ENCODE measurements at regions not wholly inside any gene's neighbourhood (a gene's known extent, or its start where the extent isn't known, plus 50 kb on each side); places are given as distances from the start of the nearest gene placed in this dataset.
A peak's percentile ranks its signal among the peaks of the same experiment; 100 is the strongest.

DNA sequence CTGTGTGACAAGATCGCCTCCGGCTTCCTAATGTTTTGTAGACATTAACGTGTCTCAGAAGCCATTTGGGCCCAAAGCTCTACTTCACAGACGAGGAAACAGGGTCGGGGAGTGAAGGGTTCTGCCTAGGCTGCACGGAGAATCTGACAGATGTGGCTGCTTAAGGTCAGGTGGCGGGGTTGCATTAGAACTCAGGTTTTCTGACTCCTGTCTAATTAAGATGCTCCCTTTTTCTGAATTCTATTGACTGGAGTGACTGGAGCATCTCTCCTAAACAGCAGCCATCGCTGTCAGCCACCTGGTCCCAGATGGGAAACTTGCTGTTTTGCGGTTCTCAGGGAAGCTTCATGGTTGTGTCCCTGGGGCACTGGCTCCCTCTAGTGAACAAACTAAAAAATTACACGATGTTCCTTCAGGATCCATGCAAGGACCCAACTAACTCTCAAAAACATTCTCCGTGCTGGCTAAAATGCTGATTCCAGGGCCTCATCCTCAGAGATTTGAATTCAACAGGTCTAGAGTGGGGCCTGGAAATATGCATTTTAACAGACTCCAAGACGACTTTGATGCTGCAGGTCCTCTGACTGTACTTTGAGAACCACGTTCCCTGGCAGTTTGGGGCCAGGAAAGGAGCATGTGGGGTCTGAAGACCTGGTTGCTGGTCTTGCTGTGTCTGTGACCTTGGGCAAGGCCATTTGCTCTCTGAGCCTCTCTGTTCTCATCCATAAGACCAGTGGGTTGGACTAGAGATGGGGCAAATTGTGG, 117.4 kb downstream of the IRF8 start:
- TF ChIP-seq, protein P1, sequence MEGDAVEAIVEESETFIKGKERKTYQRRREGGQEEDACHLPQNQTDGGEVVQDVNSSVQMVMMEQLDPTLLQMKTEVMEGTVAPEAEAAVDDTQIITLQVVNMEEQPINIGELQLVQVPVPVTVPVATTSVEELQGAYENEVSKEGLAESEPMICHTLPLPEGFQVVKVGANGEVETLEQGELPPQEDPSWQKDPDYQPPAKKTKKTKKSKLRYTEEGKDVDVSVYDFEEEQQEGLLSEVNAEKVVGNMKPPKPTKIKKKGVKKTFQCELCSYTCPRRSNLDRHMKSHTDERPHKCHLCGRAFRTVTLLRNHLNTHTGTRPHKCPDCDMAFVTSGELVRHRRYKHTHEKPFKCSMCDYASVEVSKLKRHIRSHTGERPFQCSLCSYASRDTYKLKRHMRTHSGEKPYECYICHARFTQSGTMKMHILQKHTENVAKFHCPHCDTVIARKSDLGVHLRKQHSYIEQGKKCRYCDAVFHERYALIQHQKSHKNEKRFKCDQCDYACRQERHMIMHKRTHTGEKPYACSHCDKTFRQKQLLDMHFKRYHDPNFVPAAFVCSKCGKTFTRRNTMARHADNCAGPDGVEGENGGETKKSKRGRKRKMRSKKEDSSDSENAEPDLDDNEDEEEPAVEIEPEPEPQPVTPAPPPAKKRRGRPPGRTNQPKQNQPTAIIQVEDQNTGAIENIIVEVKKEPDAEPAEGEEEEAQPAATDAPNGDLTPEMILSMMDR (conservative IDR thresholded peaks at IDR 0.05; ENCODE audit: low read length) = peak; percentile 84
- DNase-seq (ENCODE audit: low read depth) = peak; percentile 65
- H3K4me3 ChIP-seq (ENCODE audit: low read length) = no peak overlapping the region

DNA sequence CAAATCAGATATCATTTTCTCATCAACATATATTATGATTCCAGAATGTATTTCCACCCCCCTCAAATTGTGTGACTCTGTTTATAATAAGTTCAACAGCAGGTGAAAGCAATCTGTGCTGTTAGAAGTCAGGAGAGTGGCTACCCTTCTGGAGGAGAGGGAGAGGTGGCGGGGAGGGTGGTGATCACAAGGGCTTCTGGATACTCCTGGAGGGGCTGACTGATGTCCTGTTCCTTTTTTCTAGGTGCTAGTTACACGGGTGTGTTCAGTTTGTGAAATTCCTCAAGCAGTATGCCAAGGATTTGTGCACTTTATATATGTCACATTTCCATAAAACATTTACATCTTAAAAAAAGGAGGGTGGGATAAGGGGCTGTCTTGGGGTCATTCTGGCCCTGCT, 119.1 kb downstream of the IRF8 start:
- no peak for DNase-seq (ENCODE audit: low read depth)
- TF ChIP-seq, protein P1 (conservative IDR thresholded peaks at IDR 0.05; ENCODE audit: low read length) = no peak
- no peak overlapping the region for H3K4me3 ChIP-seq (ENCODE audit: low read length)

DNA sequence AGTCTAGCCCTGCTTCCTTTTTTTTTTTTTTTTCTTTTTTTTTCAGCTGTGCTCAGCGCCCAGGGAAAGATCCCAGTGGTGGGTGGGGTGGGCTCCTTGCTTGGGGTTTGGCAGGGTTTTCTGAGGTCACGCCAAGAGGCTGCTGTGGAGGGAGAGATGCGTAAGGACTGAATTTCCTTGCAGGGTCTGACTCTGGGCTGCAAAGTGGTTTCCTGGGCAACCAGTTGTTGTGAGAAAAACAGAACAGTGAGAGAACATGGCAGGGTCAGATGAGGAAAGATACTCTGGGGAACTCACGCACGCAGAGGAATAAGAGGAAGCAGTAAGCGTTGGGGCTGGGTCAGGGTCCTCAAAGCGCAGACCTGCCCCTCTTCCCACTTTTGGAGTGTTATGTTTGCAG, 119.5 kb downstream of the IRF8 start:
- no peak for DNase-seq (ENCODE audit: low read depth)
- TF ChIP-seq, protein P1 (conservative IDR thresholded peaks at IDR 0.05; ENCODE audit: low read length) = no peak
- H3K4me3 ChIP-seq (ENCODE audit: low read length) = no peak overlapping the region

DNA sequence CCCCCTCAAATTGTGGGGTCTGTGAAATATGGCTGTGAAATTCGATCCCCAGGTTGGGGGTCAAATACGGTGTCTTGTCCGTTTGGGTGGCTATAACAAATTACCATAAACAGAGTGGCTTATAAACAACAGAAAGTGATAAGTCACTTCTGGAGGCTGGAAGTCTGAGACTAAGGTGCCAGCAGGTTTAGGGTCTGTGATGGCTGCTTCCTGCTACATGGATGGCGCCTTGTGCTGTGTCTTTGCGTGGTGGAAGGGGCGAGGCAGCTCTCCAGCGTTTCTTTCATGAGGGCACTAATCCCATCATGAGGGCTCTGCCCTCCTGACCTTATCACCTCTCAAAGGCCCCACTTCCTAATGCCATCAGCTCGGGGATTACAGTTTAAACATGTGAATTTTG, 120.0 kb downstream of the IRF8 start:
- no peak overlapping the region for H3K4me3 ChIP-seq (ENCODE audit: low read length)
- no peak for DNase-seq (ENCODE audit: low read depth)
- TF ChIP-seq, protein P1 (conservative IDR thresholded peaks at IDR 0.05; ENCODE audit: low read length) = no peak

DNA sequence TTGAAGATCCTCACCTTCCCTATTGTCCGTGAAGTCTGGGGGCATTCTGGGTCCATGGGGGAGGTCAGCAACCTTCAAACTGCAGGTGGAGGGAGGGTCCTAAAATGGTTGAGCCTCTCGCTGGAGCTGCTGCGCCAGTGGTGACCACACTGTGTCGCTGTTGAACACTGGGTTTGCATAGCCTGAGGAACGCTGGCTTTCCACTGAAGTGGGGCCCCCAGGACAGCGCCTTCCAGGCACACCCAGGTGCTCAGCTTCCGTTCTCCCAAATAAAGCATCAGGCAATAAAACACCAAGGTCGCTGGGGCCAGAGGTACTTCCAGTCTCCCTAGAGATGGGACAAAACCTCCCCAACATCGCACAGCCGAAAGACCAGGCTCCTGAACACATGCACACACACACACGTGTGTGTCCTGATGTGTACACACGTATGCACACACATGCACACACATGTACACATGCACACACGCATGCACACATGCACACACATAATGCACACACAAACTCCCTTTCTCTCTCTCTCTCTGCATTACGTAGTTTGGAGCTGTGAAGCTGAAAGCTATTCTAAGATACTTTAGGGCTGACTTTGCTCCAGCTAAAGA, 120.6 kb downstream of the IRF8 start:
- no peak for DNase-seq (ENCODE audit: low read depth)
- no peak overlapping the region for H3K4me3 ChIP-seq (ENCODE audit: low read length)
- TF ChIP-seq, protein P1 (conservative IDR thresholded peaks at IDR 0.05; ENCODE audit: low read length) = peak; percentile 13; the same call in 1 of the 2 replicates

DNA sequence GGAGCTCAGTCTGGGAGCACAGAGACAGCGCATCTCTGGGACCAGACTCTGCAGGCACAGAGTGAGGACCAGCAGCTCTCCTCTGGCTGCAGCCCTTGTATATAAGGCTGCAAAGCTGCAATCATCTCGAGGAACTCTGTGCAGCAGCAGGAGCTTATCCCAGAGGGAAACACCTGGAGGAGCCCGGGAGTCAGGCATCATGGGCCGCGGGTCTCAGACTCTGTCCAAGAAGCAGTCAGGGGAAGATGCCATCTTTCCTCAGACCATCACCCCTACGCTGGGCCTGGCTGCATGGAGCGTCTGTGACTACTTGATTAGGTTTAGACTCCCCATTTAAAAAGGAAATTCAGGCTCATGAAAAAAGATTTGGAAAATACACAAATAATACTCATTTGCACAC, 122.0 kb downstream of the IRF8 start:
- H3K4me3 ChIP-seq (ENCODE audit: low read length) = no peak overlapping the region
- DNase-seq (ENCODE audit: low read depth) = no peak
- TF ChIP-seq, protein P1 (conservative IDR thresholded peaks at IDR 0.05; ENCODE audit: low read length) = no peak

DNA sequence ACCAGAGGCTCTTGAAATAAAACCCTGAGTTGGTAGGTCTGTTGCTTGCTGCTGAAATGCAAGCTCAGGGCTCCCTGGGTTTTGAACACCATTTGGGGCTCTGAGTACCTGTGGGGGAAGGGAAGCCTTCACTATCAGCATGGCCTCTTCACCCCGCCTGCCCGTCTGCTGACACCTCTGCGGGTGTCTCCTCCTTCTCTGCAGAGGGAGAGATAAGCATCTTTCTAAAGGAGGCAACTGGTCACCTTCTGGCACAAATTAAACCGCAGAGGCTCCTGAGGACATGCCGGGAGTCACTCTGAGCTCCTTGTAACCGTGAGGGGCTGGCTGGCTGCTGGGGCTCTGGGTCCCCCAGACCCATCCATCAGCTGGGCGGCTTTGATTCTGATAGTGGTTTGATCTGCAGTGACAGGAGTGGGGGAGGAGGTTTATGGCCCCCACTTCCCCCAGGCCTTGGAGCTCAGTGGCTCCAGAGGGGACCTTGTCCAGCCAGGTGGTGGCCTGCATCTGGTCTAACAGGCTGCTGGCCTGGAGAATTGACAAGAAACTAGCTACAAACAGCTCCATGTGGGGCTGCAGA, 123.5 kb downstream of the IRF8 start:
- TF ChIP-seq, protein P1 (conservative IDR thresholded peaks at IDR 0.05; ENCODE audit: low read length) = no peak
- no peak for DNase-seq (ENCODE audit: low read depth)
- H3K4me3 ChIP-seq (ENCODE audit: low read length) = no peak overlapping the region
